HepG2 (cell line): ENCODE measurements at regions not wholly inside any gene's neighbourhood (a gene's known extent, or its start where the extent isn't known, plus 50 kb on each side); places are given as distances from the start of the nearest gene placed in this dataset.

Source experiments
- ATAC-seq: fragments of 200-7000 bp; cut with Tn5 transposase; 3 replicates; pipeline ENCODE4 v1.9.1; 2020; ENCODE audit warnings: mild to moderate bottlenecking, moderate library complexity
- BruUV-seq: library from RNA; stranded (reverse); fragments of 400-500 nt; replicated peaks from 2 replicates; lab custom pipeline; 2021; lab: Mats Ljungman, UMichigan
- CTCF ChIA-PET: fragments of 300-600 bp; formaldehyde crosslinking; extraction: SDS; loops from one replicate; lab custom pipeline; 2021; ENCODE audit warnings: low total read pairs, inconsistent platforms, low intra/inter-chr PET ratio; lab: Yijun Ruan, JAX
- POLR2A ChIA-PET: fragments of 350-600 bp; sonication (Branson Sonifier 250); formaldehyde crosslinking; loops from one replicate; lab custom pipeline; 2020; ENCODE audit warnings: antibody characterized with exemption, inconsistent platforms; lab: Yijun Ruan, JAX
- DNase-seq: peaks from one replicate; pipeline ENCODE4 v3.0.0-alpha.2; 2015; ENCODE audit warnings: low spot score
- FAIRE-seq: peaks from 3 replicates; lab custom pipeline; 2011; peaks lifted over from hg19 to GRCh38; lab: Jason Lieb, UNC
- H2AFZ ChIP-seq: one replicate; pipeline ENCODE4 v1.6.1; 2011; ENCODE audit warnings: low read length, inconsistent platforms
- H3K27ac ChIP-seq: fragments of 300-600 bp; 3 replicates; pipeline ENCODE4 v1.8.0; 2011; ENCODE audit warnings: mixed run types, mild to moderate bottlenecking, mixed read lengths, low read length, inconsistent platforms; ENCODE audit not compliant: insufficient read depth; ENCODE audit errors: extremely low read length
- H3K27me3 ChIP-seq, 2 experiments: fragments of 200-600 bp in 1 of 2; 2 replicates in 1 of 2; 3 replicates in 1 of 2; pipeline versions ENCODE4 v1.6.0 to v1.8.0; 2011; ENCODE audit warnings: low read length in 2 of 2, mild to moderate bottlenecking in 2 of 2, moderate library complexity in 2 of 2, inconsistent platforms in 1 of 2; ENCODE audit not compliant: insufficient read depth in 2 of 2, control insufficient read depth in 1 of 2
- H3K36me3 ChIP-seq, 2 experiments: fragments of 200-600 bp in 1 of 2; replicated peaks in 1 of 2; 2 replicates in 1 of 2; 3 replicates in 1 of 2; pipeline versions ENCODE4 v1.5.1 to v1.8.0; 2011; ENCODE audit warnings: low read length in 2 of 2, inconsistent platforms in 1 of 2; ENCODE audit not compliant: insufficient read depth in 2 of 2, control insufficient read depth in 1 of 2
- H3K4me1 ChIP-seq: 2 replicates; pipeline ENCODE4 v1.5.1; 2012; ENCODE audit warnings: low read length, inconsistent platforms; ENCODE audit not compliant: insufficient read depth
- H3K4me2 ChIP-seq: 2 replicates; pipeline ENCODE4 v1.6.0; 2011; ENCODE audit warnings: low read depth, low read length, inconsistent platforms
- H3K4me3 ChIP-seq, 3 experiments: fragments of 200-600 bp in 1 of 3; sonication (generic), shearing (Covaris generic) in 1 of 3; replicated peaks in 1 of 3; 2 replicates each; pipeline ENCODE4 v1.5.1; 2011 to 2016; ENCODE audit warnings: low read length in 3 of 3, inconsistent platforms in 2 of 3, low read depth in 2 of 3, mild to moderate bottlenecking in 2 of 3, control low read depth in 1 of 3, mixed read lengths in 1 of 3; ENCODE audit not compliant: insufficient read depth in 1 of 3
- H3K79me2 ChIP-seq: one replicate; pipeline ENCODE4 v1.6.1; 2011; ENCODE audit warnings: low read length, inconsistent platforms; ENCODE audit not compliant: insufficient read depth
- H3K9ac ChIP-seq: 2 replicates; pipeline ENCODE4 v1.6.0; 2011; ENCODE audit warnings: mild to moderate bottlenecking, low read depth, low read length, inconsistent platforms; ENCODE audit not compliant: insufficient read depth
- H3K9me3 ChIP-seq: 2 replicates; pipeline ENCODE4 v1.5.1; 2012; ENCODE audit warnings: mild to moderate bottlenecking, low read length
- H4K20me1 ChIP-seq: 2 replicates; pipeline ENCODE4 v1.6.0; 2011; ENCODE audit warnings: inconsistent platforms, mild to moderate bottlenecking, low read length, moderate library complexity; ENCODE audit not compliant: insufficient read depth
- MED13 ChIP-seq: sonication (generic); formaldehyde crosslinking; IDR thresholded peaks from 2 replicates; pipeline ENCODE4 v1.5.0; 2020; ENCODE audit warnings: missing genetic modification reagents
- SNAPC4 ChIP-seq: sonication (generic); formaldehyde crosslinking; IDR thresholded peaks from 2 replicates; pipeline ENCODE4 v1.4.0; 2020; ENCODE audit warnings: mild to moderate bottlenecking, missing genetic modification reagents
- TSC22D2 ChIP-seq: sonication (generic); formaldehyde crosslinking; IDR thresholded peaks from 2 replicates; pipeline ENCODE4 v1.5.1; 2020; ENCODE audit warnings: missing genetic modification reagents, mild to moderate bottlenecking, borderline replicate concordance
- ZNF33A ChIP-seq: sonication (generic); formaldehyde crosslinking; IDR thresholded peaks from 2 replicates; pipeline ENCODE4 v1.5.1; 2020; ENCODE audit warnings: missing genetic modification reagents, mild to moderate bottlenecking, moderate library complexity, borderline replicate concordance
- ZNF546 ChIP-seq: sonication (generic); formaldehyde crosslinking; conservative IDR thresholded peaks from 2 replicates; pipeline ENCODE4 v1.8.1; 2023; ENCODE audit warnings: mild to moderate bottlenecking, missing genetic modification reagents
- ZNF550 ChIP-seq: sonication (generic); formaldehyde crosslinking; IDR thresholded peaks from 2 replicates; pipeline ENCODE4 v1.4.0; 2020; ENCODE audit warnings: mild to moderate bottlenecking, missing genetic modification reagents, borderline replicate concordance
- ZNF775 ChIP-seq: sonication (generic); formaldehyde crosslinking; IDR thresholded peaks from 2 replicates; pipeline ENCODE4 v1.4.0; 2020; ENCODE audit warnings: missing genetic modification reagents, mild to moderate bottlenecking, moderate library complexity, borderline replicate concordance
- ZNF788 ChIP-seq: sonication (generic); formaldehyde crosslinking; IDR thresholded peaks from 2 replicates; pipeline ENCODE4 v1.5.0; 2020; ENCODE audit warnings: mild to moderate bottlenecking, missing genetic modification reagents, borderline replicate concordance
- WGBS: methylation state at CpG from one replicate; pipeline ENCODE4 v1.1.6; 2017; ENCODE audit warnings: low lambda C conversion rate; 5-methylcytosine and 5-hydroxymethylcytosine counted together
- in situ Hi-C: cut with HindIII; loops from 2 replicates; pipeline ENCODE4 v1.10.0; 2017; ENCODE audit warnings: low pct_unique_long_range_greater_than_20kb; ENCODE audit not compliant: extremely low pct_ligation_motif_present
- intact Hi-C: fragments of 100-400 bp; cut with micrococcal nuclease; formaldehyde crosslinking; loops from one replicate; pipeline ENCODE4 v1.10.0; 2022; ENCODE audit not compliant: unreplicated experiment
- TF ChIP-seq, protein P1 (sequence below): sonication (generic); formaldehyde crosslinking; IDR thresholded peaks from 2 replicates; pipeline ENCODE4 v1.4.0; 2020; ENCODE audit warnings: mild to moderate bottlenecking, low read depth, missing genetic modification reagents

- FAIRE-seq (no peak), ATAC-seq (no peak), DNase-seq (no peak)
- in situ Hi-C loops = no loop called here
- ChIA-PET CTCF (no interaction called here), POLR2A (no interaction called here)
- Histone ChIP-seq H3K4me2 (no peak overlapping the region), H2AFZ (no peak overlapping the region), H3K9ac (no peak overlapping the region), H4K20me1 (no peaks in the 10 kb centered on the region), H3K4me1 (no peaks in the 10 kb centered on the region), H3K4me3 (no peak overlapping the region), H3K79me2 (no peaks in the 10 kb centered on the region), H3K36me3 (no peaks in the 10 kb centered on the region), H3K27ac (no peak overlapping the region), H3K9me3 (no peaks in the 10 kb centered on the region), H3K27me3 (no peaks in the 10 kb centered on the region)
- no TSS peak for BruUV-seq
- TF ChIP-seq ZNF788 (CRISPR knock-in tag) (no peak), ZNF33A (CRISPR knock-in tag) (no peak), TSC22D2 (no peak), ZNF546 (CRISPR knock-in tag) (no peak), MED13 (CRISPR knock-in tag) (no peak), ZNF550 (CRISPR knock-in tag) (no peak), SNAPC4 (CRISPR knock-in tag) (no peak), ZNF775 (CRISPR knock-in tag) (no peak)
- TF ChIP-seq, protein P1, sequence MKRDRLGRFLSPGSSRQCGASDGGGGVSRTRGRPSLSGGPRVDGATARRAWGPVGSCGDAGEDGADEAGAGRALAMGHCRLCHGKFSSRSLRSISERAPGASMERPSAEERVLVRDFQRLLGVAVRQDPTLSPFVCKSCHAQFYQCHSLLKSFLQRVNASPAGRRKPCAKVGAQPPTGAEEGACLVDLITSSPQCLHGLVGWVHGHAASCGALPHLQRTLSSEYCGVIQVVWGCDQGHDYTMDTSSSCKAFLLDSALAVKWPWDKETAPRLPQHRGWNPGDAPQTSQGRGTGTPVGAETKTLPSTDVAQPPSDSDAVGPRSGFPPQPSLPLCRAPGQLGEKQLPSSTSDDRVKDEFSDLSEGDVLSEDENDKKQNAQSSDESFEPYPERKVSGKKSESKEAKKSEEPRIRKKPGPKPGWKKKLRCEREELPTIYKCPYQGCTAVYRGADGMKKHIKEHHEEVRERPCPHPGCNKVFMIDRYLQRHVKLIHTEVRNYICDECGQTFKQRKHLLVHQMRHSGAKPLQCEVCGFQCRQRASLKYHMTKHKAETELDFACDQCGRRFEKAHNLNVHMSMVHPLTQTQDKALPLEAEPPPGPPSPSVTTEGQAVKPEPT (CRISPR knock-in tag) = no peak
- 0% methylated on average over 1 of the region's 1 CpG for WGBS
- intact Hi-C loops = no loop called here
These were observed 149.1 kb upstream of the SPRED1 start for GRCh38 chr15:38103564-38103963.
